ENCODE measurements at regions not wholly inside any gene's neighbourhood (a gene's known extent, or its start where the extent isn't known, plus 50 kb on each side); places are given as distances from the start of the nearest gene placed in this dataset.

DNA sequence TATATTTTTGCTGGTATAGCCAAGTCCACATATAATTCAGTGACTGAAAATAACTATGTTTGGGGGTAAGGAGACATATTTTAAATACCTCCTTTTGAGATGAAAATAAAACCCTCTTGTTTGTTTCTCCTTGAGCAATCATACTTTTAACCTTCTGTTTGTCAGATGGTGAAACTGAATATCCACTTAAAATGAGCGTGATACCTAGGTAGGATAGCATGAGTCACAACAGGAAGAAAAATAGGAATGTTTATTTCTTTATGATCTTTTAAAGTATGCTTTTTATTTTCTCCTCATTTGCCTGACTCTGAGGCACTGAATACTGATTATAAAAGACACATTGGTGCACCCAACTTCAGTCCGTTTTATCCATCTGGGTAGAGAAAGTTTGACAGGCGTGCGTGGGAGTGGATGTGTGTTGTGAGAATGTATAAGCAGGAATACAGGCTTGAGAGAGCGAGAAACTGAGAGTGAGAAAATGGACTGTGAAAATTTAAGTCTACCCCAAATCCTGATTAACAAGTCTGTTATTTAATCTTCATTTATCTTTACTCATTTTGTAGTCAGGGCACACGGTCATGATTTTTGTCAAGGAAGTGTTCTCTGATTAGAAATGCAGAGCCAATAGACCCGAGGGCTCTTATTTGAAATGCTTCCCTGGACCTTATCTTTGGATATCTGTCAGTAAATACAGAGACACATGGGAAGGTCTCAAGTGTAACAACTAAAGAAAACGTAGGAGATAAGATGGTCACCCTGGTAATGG is 62.1 kb upstream of the ANTXR2 start:
- TF ChIP-seq TAF1 (IDR thresholded peaks at IDR 0.05; ENCODE audit: borderline replicate concordance, low read depth, low read length), result no peak
- TF ChIP-seq POLR2AphosphoS5 (IDR thresholded peaks at IDR 0.05; ENCODE audit: low read depth, low read length), result no peak
- TF ChIP-seq POLR2A (IDR thresholded peaks at IDR 0.05; ENCODE audit: low read depth, low read length), result no peak
- DNase-seq (ENCODE audit: insufficient read length) (no peak), FAIRE-seq (no peak)

DNA sequence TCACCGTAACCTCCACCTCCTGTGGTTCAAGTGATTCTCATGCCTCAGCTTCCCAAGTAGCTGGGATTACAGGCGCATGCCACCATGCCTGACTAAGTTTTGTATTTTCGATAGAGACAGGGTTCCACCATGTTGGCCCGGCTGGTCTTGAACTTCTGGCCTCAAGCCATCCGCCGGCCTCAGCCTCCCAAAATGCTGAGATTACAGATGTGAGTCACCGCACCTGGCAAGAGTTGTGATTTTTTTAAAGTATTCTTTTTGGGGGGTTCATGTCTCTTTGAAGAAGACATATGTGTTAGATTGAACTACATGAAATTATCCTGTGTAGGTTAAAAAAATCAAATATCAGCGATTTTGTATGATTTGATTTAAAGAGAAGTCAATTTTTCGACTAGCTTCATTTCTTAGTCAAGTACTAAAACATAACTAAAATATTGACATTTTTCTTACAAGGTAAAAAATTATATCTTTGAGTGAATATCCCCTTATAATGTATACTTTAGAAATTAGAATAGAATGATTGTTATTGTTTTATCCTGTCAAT is 60.3 kb upstream of the ANTXR2 start:
- no peak for FAIRE-seq

DNA sequence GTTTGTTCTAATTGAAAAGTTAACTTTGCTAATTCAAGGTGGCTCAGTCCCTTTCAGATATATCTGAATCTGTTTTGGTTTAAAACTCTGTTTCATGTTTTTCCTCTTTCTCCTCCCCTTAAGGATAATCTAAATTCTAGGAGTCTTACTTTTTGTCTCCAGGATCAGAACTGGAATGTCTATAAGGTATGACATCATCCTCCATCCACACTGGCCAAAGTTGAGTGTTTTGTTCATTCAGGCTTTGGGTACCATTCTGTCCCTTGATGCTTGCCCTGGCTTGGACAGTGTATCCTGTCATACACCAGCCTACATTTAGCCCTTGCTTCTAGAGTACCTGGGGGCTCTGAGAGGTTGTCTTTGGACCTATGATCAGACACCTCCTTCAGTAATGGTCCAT is 56.8 kb upstream of the ANTXR2 start:
- DNase-seq (ENCODE audit: insufficient read length), result no peak
- no peak for TF ChIP-seq TAF1 (IDR thresholded peaks at IDR 0.05; ENCODE audit: borderline replicate concordance, low read depth, low read length)
- TF ChIP-seq POLR2AphosphoS5 (IDR thresholded peaks at IDR 0.05; ENCODE audit: low read depth, low read length), result no peak
- no peak for TF ChIP-seq POLR2A (IDR thresholded peaks at IDR 0.05; ENCODE audit: low read depth, low read length)
- no peak for FAIRE-seq

More for the DNA sequence above, 60.3 kb upstream of the ANTXR2 start:
- no peak for DNase-seq (ENCODE audit: insufficient read length)
- TF ChIP-seq POLR2AphosphoS5 (IDR thresholded peaks at IDR 0.05; ENCODE audit: low read depth, low read length) (no peak), TAF1 (IDR thresholded peaks at IDR 0.05; ENCODE audit: borderline replicate concordance, low read depth, low read length) (no peak), POLR2A (IDR thresholded peaks at IDR 0.05; ENCODE audit: low read depth, low read length) (no peak)

DNA sequence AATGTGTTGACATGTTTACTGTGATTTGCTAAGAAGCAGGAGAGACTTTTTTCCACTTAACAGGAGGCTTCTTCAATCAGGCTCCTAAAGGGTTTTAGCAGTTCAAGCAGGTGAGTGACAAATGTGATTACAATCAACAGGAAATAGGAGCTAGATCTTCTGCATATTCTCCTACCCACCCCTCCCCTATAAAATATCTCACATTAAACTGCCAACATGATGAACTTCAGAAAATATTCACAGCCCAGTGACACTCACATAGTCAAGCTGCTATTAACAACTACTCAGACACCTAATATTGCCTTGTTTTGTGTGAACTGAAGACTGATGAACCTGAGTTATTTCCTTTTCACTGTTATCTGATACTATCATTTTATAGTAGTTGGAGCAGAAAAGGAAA is 55.9 kb upstream of the ANTXR2 start:
- TF ChIP-seq TAF1 (IDR thresholded peaks at IDR 0.05; ENCODE audit: borderline replicate concordance, low read depth, low read length) (no peak), POLR2AphosphoS5 (IDR thresholded peaks at IDR 0.05; ENCODE audit: low read depth, low read length) (no peak), POLR2A (IDR thresholded peaks at IDR 0.05; ENCODE audit: low read depth, low read length) (no peak)
- FAIRE-seq (no peak), DNase-seq (ENCODE audit: insufficient read length) (no peak)

DNA sequence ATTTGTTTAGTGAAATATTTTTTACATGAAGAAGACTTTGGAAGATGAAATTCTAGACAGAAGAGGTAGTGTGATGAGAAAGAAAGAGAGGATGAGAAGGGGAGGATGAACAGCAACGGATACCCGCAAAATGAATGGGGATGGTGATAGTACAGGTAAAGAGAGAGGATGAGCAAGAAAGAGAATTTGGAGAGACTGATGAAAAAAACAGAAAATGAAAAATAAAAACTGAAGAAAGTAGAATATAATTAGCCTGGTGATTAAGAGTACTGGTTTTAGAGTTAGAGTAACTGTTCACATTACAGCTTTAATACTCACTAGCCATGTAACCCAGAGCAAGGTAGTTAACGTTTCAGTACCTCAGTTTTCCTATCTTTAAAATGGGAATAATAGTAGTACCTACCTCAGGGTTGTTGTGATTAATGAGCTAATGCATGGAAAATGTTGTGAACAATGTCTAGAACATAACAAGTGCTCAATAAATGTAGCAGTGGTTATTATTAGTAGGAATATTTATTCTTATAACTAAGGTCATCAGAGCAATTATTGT is 54.9 kb upstream of the ANTXR2 start:
- FAIRE-seq, result no peak
- DNase-seq (ENCODE audit: insufficient read length), result no peak
- TF ChIP-seq POLR2AphosphoS5 (IDR thresholded peaks at IDR 0.05; ENCODE audit: low read depth, low read length), result no peak
- no peak for TF ChIP-seq TAF1 (IDR thresholded peaks at IDR 0.05; ENCODE audit: borderline replicate concordance, low read depth, low read length)
- no peak for TF ChIP-seq POLR2A (IDR thresholded peaks at IDR 0.05; ENCODE audit: low read depth, low read length)

DNA sequence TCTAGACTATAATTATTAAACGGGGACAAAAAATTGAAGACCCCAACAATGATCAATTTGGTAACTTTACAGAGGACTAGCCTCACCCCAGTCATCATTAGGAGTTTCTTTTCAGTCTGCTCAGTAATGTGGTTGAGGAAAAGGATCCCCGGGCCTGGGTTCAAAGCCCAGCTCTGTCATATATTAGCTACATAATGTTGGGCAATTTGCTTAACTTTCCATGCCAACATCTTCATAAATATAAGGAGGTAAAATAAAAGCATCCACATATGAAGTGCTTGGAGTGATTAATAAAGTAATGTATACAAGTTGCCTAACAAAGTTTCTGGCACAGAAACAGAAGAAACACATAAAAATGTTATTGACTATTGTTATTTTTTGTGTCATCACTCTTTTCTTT is 53.4 kb upstream of the ANTXR2 start:
- FAIRE-seq, result no peak
- no peak for DNase-seq (ENCODE audit: insufficient read length)
- TF ChIP-seq POLR2AphosphoS5 (IDR thresholded peaks at IDR 0.05; ENCODE audit: low read depth, low read length), result no peak

DNA sequence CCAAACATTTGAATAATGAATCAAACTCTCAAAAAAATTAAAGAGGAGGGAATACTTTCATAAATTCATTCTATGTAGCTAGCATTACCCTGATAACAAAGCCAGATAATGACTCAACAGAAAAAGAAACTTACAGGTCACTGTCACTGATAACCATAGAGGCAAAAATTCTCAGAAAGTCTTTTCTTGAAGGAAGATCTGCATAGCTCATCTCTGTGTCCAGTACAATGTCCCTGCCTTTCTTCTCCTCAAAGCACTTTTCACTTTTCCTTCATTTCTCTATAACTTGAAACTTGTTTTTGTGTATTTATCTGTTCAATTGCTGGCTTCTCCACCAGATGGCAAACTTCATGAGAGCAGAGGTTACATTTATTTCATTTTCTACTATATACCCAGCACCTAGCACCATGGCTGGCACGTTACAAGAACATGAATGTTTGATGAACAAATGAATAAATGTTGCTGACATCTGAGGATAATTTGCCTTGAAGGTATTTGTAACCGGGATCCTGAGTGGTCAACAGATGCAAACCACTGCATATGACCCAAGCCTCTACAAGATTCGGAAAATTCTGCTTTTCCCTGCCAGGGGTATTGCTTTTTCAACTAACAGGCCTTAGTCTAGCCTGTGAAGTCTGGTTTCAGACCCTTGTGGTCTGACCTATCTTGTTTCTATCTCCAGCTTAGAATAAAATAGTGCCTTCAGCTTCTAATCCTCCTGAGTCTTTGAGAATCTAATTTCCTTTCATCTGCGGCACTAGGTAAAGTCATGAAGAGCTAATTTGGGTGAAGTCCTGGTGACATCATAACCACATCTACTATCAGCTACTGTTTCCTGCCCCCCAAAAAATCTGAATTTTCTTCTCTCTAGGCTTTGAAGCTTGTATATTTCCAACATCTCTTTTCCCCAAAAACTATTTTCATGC is 52.5 kb upstream of the ANTXR2 start:
- FAIRE-seq (no peak), DNase-seq (ENCODE audit: insufficient read length) (no peak)
- TF ChIP-seq POLR2A (IDR thresholded peaks at IDR 0.05; ENCODE audit: low read depth, low read length), result no peak
- TF ChIP-seq TAF1 (IDR thresholded peaks at IDR 0.05; ENCODE audit: borderline replicate concordance, low read depth, low read length), result no peak
- no peak for TF ChIP-seq POLR2AphosphoS5 (IDR thresholded peaks at IDR 0.05; ENCODE audit: low read depth, low read length)

DNA sequence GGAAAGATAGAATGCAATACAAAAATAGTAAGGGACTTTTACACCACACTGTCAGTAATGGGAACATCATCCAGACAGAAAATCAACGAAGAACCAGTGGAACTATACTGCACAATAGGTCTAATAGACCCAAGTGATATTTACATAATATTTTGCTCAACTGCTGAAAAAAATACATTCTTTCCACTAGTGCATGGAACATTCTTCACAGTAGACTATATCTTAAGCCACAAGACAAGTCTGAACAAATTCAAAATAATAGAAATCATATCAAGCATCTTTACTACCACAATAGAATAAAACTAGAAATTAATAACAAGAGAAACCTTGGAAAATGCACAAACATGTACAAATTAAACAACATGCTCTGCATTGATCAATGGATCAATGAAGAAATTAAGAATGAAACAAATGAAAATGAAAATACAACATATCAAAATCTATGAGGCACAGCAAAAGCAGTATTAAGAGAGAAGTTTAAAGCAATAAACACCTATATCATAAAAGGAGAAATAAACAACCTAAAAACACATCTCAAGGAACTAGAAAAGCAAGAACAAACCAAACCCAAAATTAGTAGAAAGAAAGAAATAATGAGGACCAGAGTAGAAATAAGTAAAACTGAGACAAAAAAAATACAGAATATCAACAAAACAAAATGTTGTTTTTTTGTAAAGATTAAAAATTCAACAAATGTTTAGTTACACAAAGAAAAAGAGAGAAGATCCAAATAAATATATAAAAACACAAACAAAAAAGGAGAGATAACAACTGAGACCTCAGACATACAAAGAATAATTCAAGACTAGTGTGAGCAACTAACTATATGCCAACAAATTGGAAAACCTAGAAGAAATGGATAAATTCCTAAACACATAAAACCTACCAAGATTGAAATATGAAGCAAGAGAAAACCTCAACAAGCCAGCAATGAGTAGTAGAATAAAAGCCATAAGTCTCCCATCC is 51.5 kb upstream of the ANTXR2 start:
- no peak for DNase-seq (ENCODE audit: insufficient read length)
- no peak for TF ChIP-seq POLR2AphosphoS5 (IDR thresholded peaks at IDR 0.05; ENCODE audit: low read depth, low read length)
- TF ChIP-seq TAF1 (IDR thresholded peaks at IDR 0.05; ENCODE audit: borderline replicate concordance, low read depth, low read length), result no peak
- TF ChIP-seq POLR2A (IDR thresholded peaks at IDR 0.05; ENCODE audit: low read depth, low read length), result no peak
- no peak for FAIRE-seq
